Mucosa of stomach (tissue), 1 donor: ENCODE measurements at regions not wholly inside any gene's neighbourhood (a gene's known extent, or its start where the extent isn't known, plus 50 kb on each side); places are given as distances from the start of the nearest gene placed in this dataset.

Experiments
- H3K27me3 ChIP-seq: one replicate; pipeline ENCODE4 v1.7.0; 2013; ENCODE audit warnings: mild to moderate bottlenecking, low read length; ENCODE audit not compliant: control insufficient read depth, insufficient read depth
- H3K36me3 ChIP-seq: one replicate; pipeline ENCODE4 v1.7.0; 2013; ENCODE audit warnings: low read length; ENCODE audit not compliant: control insufficient read depth, insufficient read depth
- H3K4me1 ChIP-seq: one replicate; pipeline ENCODE4 v1.7.0; 2013; ENCODE audit warnings: mild to moderate bottlenecking, low read length; ENCODE audit not compliant: control insufficient read depth, insufficient read depth
- H3K4me3 ChIP-seq: one replicate; pipeline ENCODE4 v1.7.0; 2013; ENCODE audit warnings: low read length
- H3K9ac ChIP-seq: one replicate; pipeline ENCODE4 v1.7.0; 2013; ENCODE audit warnings: mild to moderate bottlenecking, low read length, moderate library complexity
- H3K9me3 ChIP-seq: one replicate; pipeline ENCODE4 v1.7.0; 2013; ENCODE audit warnings: mild to moderate bottlenecking, low read length, moderate library complexity; ENCODE audit not compliant: control insufficient read depth
- donor health status: Pancreatic carcinoma.

DNA sequence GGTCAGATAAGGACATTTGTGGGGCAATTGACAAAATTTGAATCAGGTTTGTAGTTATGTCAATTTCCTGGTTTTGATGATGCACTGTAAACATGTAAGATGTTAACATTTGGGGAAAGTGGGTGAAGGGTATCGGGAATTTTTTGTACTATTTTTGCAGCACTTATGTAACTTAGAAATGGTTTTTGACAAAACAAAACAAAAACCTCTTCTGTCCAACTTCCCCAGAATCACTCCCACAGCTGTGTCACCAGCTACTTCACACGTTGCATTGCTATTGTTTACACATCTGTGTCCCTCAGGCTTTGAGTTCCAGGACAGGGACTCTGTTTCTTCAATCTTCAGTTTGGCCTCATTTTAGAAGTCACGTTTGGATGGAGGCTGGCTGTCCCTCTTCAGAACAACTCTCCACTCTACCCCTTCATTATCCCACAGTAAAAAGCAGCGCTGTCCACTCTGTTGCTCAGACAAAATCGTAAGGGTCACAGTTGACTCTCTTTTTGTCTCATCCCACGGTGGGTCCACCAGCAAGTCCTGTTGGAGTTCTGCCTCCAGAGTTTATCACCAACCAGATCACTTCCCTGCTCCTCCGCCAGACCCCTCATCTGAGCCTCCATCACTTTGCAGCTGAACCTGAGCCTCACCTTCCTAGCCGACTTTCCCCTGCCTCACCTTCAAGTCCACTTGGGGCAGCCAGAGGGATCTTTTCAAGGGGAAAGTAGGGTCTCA lies 63.2 kb downstream of the NENF start:
- peaks cover 12% of the 10 kb centered on the region for H3K4me1 ChIP-seq
- no peak overlapping the region for H3K9ac ChIP-seq

GRCh38 chr1:212496682-212497081 lies 64.0 kb downstream of the NENF start:
- no peaks in the 10 kb centered on the region for H3K36me3 ChIP-seq
- no peaks in the 10 kb centered on the region for H3K27me3 ChIP-seq
- H3K4me1 ChIP-seq, result peaks cover 12% of the 10 kb centered on the region
- no peak overlapping the region for H3K9ac ChIP-seq
- no peaks in the 10 kb centered on the region for H3K9me3 ChIP-seq
- no peak overlapping the region for H3K4me3 ChIP-seq

More for the DNA sequence above, 63.2 kb downstream of the NENF start:
- no peak overlapping the region for H3K4me3 ChIP-seq
- H3K27me3 ChIP-seq, result no peaks in the 10 kb centered on the region
- H3K9me3 ChIP-seq, result no peaks in the 10 kb centered on the region
- H3K36me3 ChIP-seq, result no peaks in the 10 kb centered on the region

- no peaks in the 10 kb centered on the region for H3K27me3 ChIP-seq
- no peaks in the 10 kb centered on the region for H3K36me3 ChIP-seq
- no peak overlapping the region for H3K9ac ChIP-seq
- peaks cover 12% of the 10 kb centered on the region for H3K4me1 ChIP-seq
- H3K4me3 ChIP-seq, result no peak overlapping the region
- no peaks in the 10 kb centered on the region for H3K9me3 ChIP-seq
Observed at GRCh38 chr1:212497553-212497952, 64.8 kb downstream of the NENF start.

DNA sequence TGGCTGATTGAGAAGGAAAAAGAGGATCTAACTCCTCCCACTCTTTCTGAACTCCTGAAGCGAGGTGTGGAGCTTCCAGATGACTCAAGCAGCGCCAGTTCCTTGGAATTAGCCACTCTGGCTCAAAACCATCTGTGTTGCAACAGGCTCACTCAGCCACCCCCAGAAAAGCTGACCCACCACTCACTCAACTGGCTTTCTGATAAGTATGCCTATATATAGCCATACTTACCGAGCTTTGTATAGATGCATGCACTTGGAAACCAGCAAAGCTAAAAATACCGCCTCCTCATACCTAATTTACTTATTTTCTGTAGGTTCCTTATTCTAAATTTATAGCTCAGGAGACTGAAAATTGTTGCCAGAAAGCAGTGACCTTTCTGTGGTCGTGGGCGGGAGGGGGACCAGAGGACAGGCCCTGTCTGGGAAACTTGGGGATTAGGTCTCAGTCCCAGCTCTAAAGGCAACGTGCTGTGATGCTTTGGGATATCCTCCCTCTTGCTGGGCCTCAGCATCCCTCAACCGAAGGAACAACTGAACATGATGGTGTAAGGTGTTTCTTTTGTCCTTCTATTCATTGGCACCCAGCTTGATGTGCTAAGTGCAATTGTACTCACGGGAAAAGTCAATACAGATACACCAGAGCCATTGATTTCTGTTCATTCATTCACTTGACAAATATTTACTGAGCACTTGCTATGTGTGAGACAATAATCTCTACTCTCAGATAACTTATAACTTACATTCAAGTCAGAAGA lies 65.7 kb downstream of the NENF start:
- no peaks in the 10 kb centered on the region for H3K9me3 ChIP-seq

GRCh38 chr1:212500351-212500750 lies 67.6 kb downstream of the NENF start:
- no peak overlapping the region for H3K9ac ChIP-seq
- H3K4me3 ChIP-seq, result no peak overlapping the region
- no peaks in the 10 kb centered on the region for H3K27me3 ChIP-seq
- H3K36me3 ChIP-seq, result no peaks in the 10 kb centered on the region
- peaks cover 12% of the 10 kb centered on the region for H3K4me1 ChIP-seq
- no peaks in the 10 kb centered on the region for H3K9me3 ChIP-seq

More for the DNA sequence above, 65.7 kb downstream of the NENF start:
- H3K4me1 ChIP-seq, result peaks cover 12% of the 10 kb centered on the region
- H3K36me3 ChIP-seq, result no peaks in the 10 kb centered on the region
- H3K27me3 ChIP-seq, result no peaks in the 10 kb centered on the region
- no peak overlapping the region for H3K9ac ChIP-seq
- H3K4me3 ChIP-seq, result no peak overlapping the region

GRCh38 chr1:212500983-212501382 lies 68.3 kb downstream of the NENF start:
- H3K4me3 ChIP-seq, result no peak overlapping the region
- no peaks in the 10 kb centered on the region for H3K36me3 ChIP-seq
- peaks cover 7% of the 10 kb centered on the region for H3K4me1 ChIP-seq
- H3K9me3 ChIP-seq, result no peaks in the 10 kb centered on the region
- H3K9ac ChIP-seq, result no peak overlapping the region
- no peaks in the 10 kb centered on the region for H3K27me3 ChIP-seq

DNA sequence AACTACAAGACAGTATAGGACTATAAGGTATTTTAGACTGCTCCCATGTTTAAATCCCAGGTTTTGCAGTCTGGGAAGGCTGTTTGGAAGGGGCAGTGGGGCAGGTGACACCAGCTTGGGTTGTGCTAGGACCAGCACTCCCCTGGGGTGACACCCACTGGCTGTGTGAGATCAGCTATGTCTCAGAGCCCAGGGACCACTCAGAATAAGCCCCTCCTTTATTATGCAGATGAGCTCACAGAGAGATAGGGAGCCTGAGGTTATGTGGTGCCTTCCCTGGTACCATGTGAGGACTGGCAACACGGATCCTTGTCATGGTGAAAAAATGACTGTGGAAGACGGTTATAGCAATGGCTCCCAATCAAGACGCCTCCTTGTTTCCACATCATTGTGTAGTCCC lies 71.0 kb downstream of the NENF start:
- Histone ChIP-seq H3K9ac (no peak overlapping the region), H3K4me3 (no peak overlapping the region), H3K27me3 (no peaks in the 10 kb centered on the region), H3K9me3 (no peaks in the 10 kb centered on the region), H3K4me1 (peaks cover 3% of the 10 kb centered on the region), H3K36me3 (no peaks in the 10 kb centered on the region)

GRCh38 chr1:212504171-212504803 lies 71.6 kb downstream of the NENF start:
- no peak overlapping the region for H3K4me3 ChIP-seq
- H3K36me3 ChIP-seq, result no peaks in the 10 kb centered on the region
- no peaks in the 10 kb centered on the region for H3K27me3 ChIP-seq
- no peak overlapping the region for H3K9ac ChIP-seq
- H3K9me3 ChIP-seq, result no peaks in the 10 kb centered on the region
- H3K4me1 ChIP-seq, result no peaks in the 10 kb centered on the region

- Histone ChIP-seq H3K36me3 (no peaks in the 10 kb centered on the region), H3K9me3 (no peaks in the 10 kb centered on the region), H3K4me1 (no peaks in the 10 kb centered on the region), H3K9ac (no peak overlapping the region), H3K27me3 (no peaks in the 10 kb centered on the region), H3K4me3 (no peak overlapping the region)
Observed at GRCh38 chr1:212506666-212507065, 73.9 kb downstream of the NENF start.

DNA sequence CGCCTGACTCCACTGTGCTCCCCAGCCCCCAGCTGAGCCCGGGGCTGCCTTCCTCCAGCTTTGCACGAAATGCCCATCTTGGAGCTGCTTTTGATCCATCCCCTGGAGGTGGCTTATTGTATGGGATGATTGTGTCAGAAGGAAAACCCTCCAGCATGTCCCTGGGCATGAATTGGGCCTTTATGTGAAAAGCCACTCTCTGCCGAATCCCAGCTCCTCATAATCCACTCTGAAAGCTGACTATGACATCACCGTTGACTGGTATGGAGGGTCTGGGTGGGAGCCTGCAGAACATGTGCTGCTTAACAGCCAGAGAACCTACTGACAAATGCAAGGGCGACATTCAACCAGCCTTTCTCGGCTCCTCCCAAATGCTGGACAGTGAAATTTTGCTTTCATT lies 74.6 kb downstream of the NENF start:
- no peaks in the 10 kb centered on the region for H3K4me1 ChIP-seq
- H3K9me3 ChIP-seq, result no peaks in the 10 kb centered on the region
- no peak overlapping the region for H3K9ac ChIP-seq

GRCh38 chr1:212512816-212513559 lies 80.3 kb downstream of the NENF start:
- no peak overlapping the region for H3K9ac ChIP-seq
- peaks cover 10% of the 10 kb centered on the region for H3K4me1 ChIP-seq
- no peaks in the 10 kb centered on the region for H3K9me3 ChIP-seq
- no peak overlapping the region for H3K4me3 ChIP-seq
- H3K27me3 ChIP-seq, result peaks cover 28% of the 10 kb centered on the region
- no peaks in the 10 kb centered on the region for H3K36me3 ChIP-seq

More for the DNA sequence above, 74.6 kb downstream of the NENF start:
- H3K27me3 ChIP-seq, result peaks cover 7% of the 10 kb centered on the region
- no peak overlapping the region for H3K4me3 ChIP-seq
- no peaks in the 10 kb centered on the region for H3K36me3 ChIP-seq
